HUES64 (cell line): ENCODE measurements at regions not wholly inside any gene's neighbourhood (a gene's known extent, or its start where the extent isn't known, plus 50 kb on each side); places are given as distances from the start of the nearest gene placed in this dataset.
"Not testable (repeated sequence)": the region's sequence is repeated elsewhere in the genome, so short reads cannot be mapped to it uniquely, and the experiment has no call there.

Experiments
- H3K27ac ChIP-seq: 2 replicates; pipeline ENCODE4 v1.7.0; 2013; ENCODE audit warnings: low read depth, low read length, inconsistent platforms
- H3K27me3 ChIP-seq: 2 replicates; pipeline ENCODE4 v1.6.1; 2013; ENCODE audit warnings: mild to moderate bottlenecking, low read length; ENCODE audit not compliant: insufficient read depth
- H3K36me3 ChIP-seq: 2 replicates; pipeline ENCODE4 v1.6.1; 2013; ENCODE audit warnings: mild to moderate bottlenecking, low read length; ENCODE audit not compliant: insufficient read depth
- H3K4me1 ChIP-seq: 2 replicates; pipeline ENCODE4 v1.6.1; 2013; ENCODE audit warnings: mild to moderate bottlenecking, low read length, moderate library complexity; ENCODE audit not compliant: insufficient read depth
- H3K4me3 ChIP-seq: 2 replicates; pipeline ENCODE4 v1.5.1; 2013; ENCODE audit warnings: mild to moderate bottlenecking, low read length, moderate library complexity
- H3K9ac ChIP-seq: 2 replicates; pipeline ENCODE4 v1.6.1; 2013; ENCODE audit warnings: mild to moderate bottlenecking, low read depth, low read length
- H3K9me3 ChIP-seq: 2 replicates; pipeline ENCODE4 v1.6.1; 2013; ENCODE audit warnings: low read depth, low read length; ENCODE audit not compliant: insufficient read depth
- WGBS: fragments of 150-250, 120-280 bp; methylation state at CpG from one replicate; pipeline ENCODE4 v1.1.7; 2013; ENCODE audit warnings: missing lambda C conversion rate; 5-methylcytosine and 5-hydroxymethylcytosine counted together

- peak overlapping the region; percentile 94 for H3K9ac ChIP-seq
- WGBS = under 1% methylated on average over 92 of the region's 101 CpGs
Observed at GRCh38 chr16:21520134-21521047, 79.0 kb upstream of the METTL9 start.

GRCh38 chr16:21521048-21521389 lies 78.4 kb upstream of the METTL9 start:
- H3K36me3 ChIP-seq, H3K9me3 ChIP-seq, H3K27me3 ChIP-seq: not testable (repeated sequence)
- Histone ChIP-seq H3K9ac (peak overlapping the region; percentile 94), H3K27ac (peak overlapping the region; percentile 95), H3K4me3 (peak overlapping the region; percentile 89), H3K4me1 (peaks cover 11% of the 10 kb centered on the region; the same call in 1 of the 2 replicates)
- WGBS = 1% methylated on average over 7 of the region's 8 CpGs

More at GRCh38 chr16:21520134-21521047, 79.0 kb upstream of the METTL9 start:
- peaks cover 15% of the 10 kb centered on the region; the same call in 1 of the 2 replicates for H3K4me1 ChIP-seq
- H3K36me3 ChIP-seq, H3K9me3 ChIP-seq, H3K27me3 ChIP-seq: not testable (repeated sequence)
- peak overlapping the region; percentile 95 for H3K27ac ChIP-seq
- peak overlapping the region; percentile 89 for H3K4me3 ChIP-seq

- Histone ChIP-seq H3K9ac (peak overlapping the region; percentile 94), H3K4me1 (peaks cover 10% of the 10 kb centered on the region; the same call in 1 of the 2 replicates), H3K4me3 (peak overlapping the region; percentile 89), H3K27ac (peak overlapping the region; percentile 98)
- H3K36me3 ChIP-seq, H3K27me3 ChIP-seq, H3K9me3 ChIP-seq: not testable (repeated sequence)
- WGBS = 1% methylated on average over 24 of the region's 24 CpGs
Observed at GRCh38 chr16:21521390-21522143, 77.8 kb upstream of the METTL9 start.

GRCh38 chr16:21522846-21523245 lies 76.5 kb upstream of the METTL9 start:
- not testable (repeated sequence) for H3K9me3 ChIP-seq, H3K9ac ChIP-seq, H3K27ac ChIP-seq, H3K4me3 ChIP-seq, H3K27me3 ChIP-seq, H3K36me3 ChIP-seq
- 94% methylated on average over 20 of the region's 20 CpGs for WGBS
- peaks cover 20% of the 10 kb centered on the region for H3K4me1 ChIP-seq

- no peaks in the 10 kb centered on the region for H3K36me3 ChIP-seq
- WGBS = 89% methylated on average over 17 of the region's 17 CpGs
- H3K9me3 ChIP-seq = no peaks in the 10 kb centered on the region
- peaks cover 20% of the 10 kb centered on the region for H3K4me1 ChIP-seq
- H3K9ac ChIP-seq = no peak overlapping the region
- peak overlapping the region; percentile 25; the same call in 1 of the 2 replicates for H3K27ac ChIP-seq
- H3K27me3 ChIP-seq = no peaks in the 10 kb centered on the region
- H3K4me3 ChIP-seq = no peak overlapping the region
Observed at GRCh38 chr16:21523411-21524067, 75.8 kb upstream of the METTL9 start.

GRCh38 chr16:21524068-21524751 lies 75.2 kb upstream of the METTL9 start:
- Histone ChIP-seq H3K9ac (no peak overlapping the region), H3K9me3 (no peaks in the 10 kb centered on the region), H3K4me1 (peaks cover 20% of the 10 kb centered on the region), H3K27me3 (no peaks in the 10 kb centered on the region), H3K27ac (peak overlapping the region; percentile 25; the same call in 1 of the 2 replicates), H3K4me3 (no peak overlapping the region), H3K36me3 (no peaks in the 10 kb centered on the region)
- WGBS = 75% methylated on average over 9 of the region's 9 CpGs

GRCh38 chr16:21524752-21525028 lies 74.7 kb upstream of the METTL9 start:
- H3K4me1 ChIP-seq = peaks cover 20% of the 10 kb centered on the region
- H3K27me3 ChIP-seq, H3K36me3 ChIP-seq, H3K27ac ChIP-seq, H3K9ac ChIP-seq, H3K4me3 ChIP-seq, H3K9me3 ChIP-seq: not testable (repeated sequence)
- WGBS = 90% methylated on average over 1 of the region's 1 CpG

- H3K9me3 ChIP-seq, H3K36me3 ChIP-seq, H3K27me3 ChIP-seq, H3K4me3 ChIP-seq, H3K9ac ChIP-seq: not testable (repeated sequence)
- WGBS = 68% methylated on average over 14 of the region's 14 CpGs
- H3K27ac ChIP-seq = 0 out of 2 replicates have a peak overlapping the region, but pooled peaks have one; percentile 13
- H3K4me1 ChIP-seq = peaks cover 20% of the 10 kb centered on the region
Observed at GRCh38 chr16:21525029-21525895, 74.1 kb upstream of the METTL9 start.

- H3K27me3 ChIP-seq, H3K36me3 ChIP-seq, H3K27ac ChIP-seq, H3K9ac ChIP-seq, H3K4me3 ChIP-seq, H3K9me3 ChIP-seq: not testable (repeated sequence)
- WGBS = 83% methylated on average over 20 of the region's 21 CpGs
- H3K4me1 ChIP-seq = peaks cover 20% of the 10 kb centered on the region
Observed at GRCh38 chr16:21525956-21526922, 73.1 kb upstream of the METTL9 start.
